MCF 10A (cell line): ENCODE measurements at regions not wholly inside any gene's neighbourhood (a gene's known extent, or its start where the extent isn't known, plus 50 kb on each side); places are given as distances from the start of the nearest gene placed in this dataset.
A peak's percentile ranks its signal among the peaks of the same experiment; 100 is the strongest.

ENCODE experiments used
- BruUV-seq: library from RNA; stranded (reverse); fragments of 400-500 nt; replicated peaks from 2 replicates; lab custom pipeline; 2021; lab: Mats Ljungman, UMichigan
- CTCF ChIA-PET: fragments of 300-600 bp; sonication (Branson Sonifier 250); formaldehyde crosslinking; extraction: SDS; loops from one replicate; lab custom pipeline; 2021; ENCODE audit warnings: antibody characterized with exemption, inconsistent platforms; lab: Yijun Ruan, JAX
- POLR2A ChIA-PET: fragments of 300-600, 350-650 bp; sonication (Branson Sonifier 250); formaldehyde crosslinking; extraction: SDS; loops from one replicate; lab custom pipeline; 2020; ENCODE audit warnings: antibody characterized with exemption, inconsistent platforms; lab: Yijun Ruan, JAX
- DNase-seq: peaks from one replicate; pipeline ENCODE4 v3.0.0-alpha.2; 2018; ENCODE audit not compliant: unreplicated experiment
- H3K27ac Mint-ChIP-seq: one replicate; pipeline ENCODE4 v1.8.0; 2022; ENCODE audit warnings: mild to moderate bottlenecking, low read depth, mixed read lengths; ENCODE audit not compliant: unreplicated experiment
- H3K27me3 Mint-ChIP-seq: one replicate; pipeline ENCODE4 v1.8.0; 2022; ENCODE audit warnings: mixed read lengths; ENCODE audit not compliant: insufficient read depth, unreplicated experiment
- H3K36me3 Mint-ChIP-seq: one replicate; pipeline ENCODE4 v1.8.0; 2022; ENCODE audit warnings: mild to moderate bottlenecking, moderate library complexity, mixed read lengths; ENCODE audit not compliant: insufficient read depth, unreplicated experiment
- H3K4me1 Mint-ChIP-seq: one replicate; pipeline ENCODE4 v1.8.0; 2022; ENCODE audit warnings: mixed read lengths; ENCODE audit not compliant: insufficient read depth, unreplicated experiment
- H3K4me3 Mint-ChIP-seq: one replicate; pipeline ENCODE4 v1.8.0; 2022; ENCODE audit warnings: mild to moderate bottlenecking, moderate library complexity, mixed read lengths; ENCODE audit not compliant: unreplicated experiment
- H3K9me3 Mint-ChIP-seq: one replicate; pipeline ENCODE4 v1.8.0; 2022; ENCODE audit warnings: mixed read lengths; ENCODE audit not compliant: unreplicated experiment
- CTCF ChIP-seq: fragments of 200-600 bp; IDR thresholded peaks from one replicate; pipeline ENCODE4 v1.8.0; 2022; ENCODE audit warnings: antibody characterized with exemption, mild to moderate bottlenecking; ENCODE audit not compliant: unreplicated experiment
- intact Hi-C: fragments of 100-400 bp; cut with micrococcal nuclease; formaldehyde crosslinking; loops from 2 replicates; pipeline ENCODE4 v1.14.1; 2022

- POLR2A ChIA-PET, result interaction anchor here (0.6 kb wide), 2 partner anchors 89 to 131 kb away, joined by 3 read pairs; no protein-coding TSS in a partner anchor
Observed at GRCh38 chr16:85521552-85522307, 91.4 kb upstream of the GSE1 start.

DNA sequence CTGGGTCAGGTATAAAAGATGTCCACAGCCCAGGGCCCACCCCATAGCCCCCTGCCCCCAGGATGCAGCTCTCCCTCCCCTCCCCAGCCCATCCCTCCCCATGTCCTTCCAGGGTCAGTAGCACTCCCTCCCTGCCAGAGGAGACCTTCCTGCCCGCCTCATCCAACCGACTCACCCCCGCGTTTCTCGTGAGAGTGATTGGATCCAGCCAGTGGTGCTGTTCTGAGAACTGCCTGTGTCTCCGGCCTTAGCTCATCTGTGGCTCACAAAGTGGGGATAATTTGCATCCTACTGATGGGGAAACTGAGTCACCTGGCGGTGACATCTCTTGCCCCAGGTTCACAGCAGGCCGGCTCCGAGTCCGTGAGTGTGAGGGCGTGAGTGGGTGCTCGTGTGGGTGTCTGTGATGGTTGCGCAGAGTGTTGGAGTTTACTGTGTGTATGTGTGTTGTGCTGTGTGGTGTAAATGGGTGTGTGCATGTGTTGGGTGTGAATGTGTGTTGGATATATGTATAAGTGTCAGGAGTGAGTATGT lies 90.7 kb upstream of the GSE1 start:
- Mint-ChIP-seq H3K4me1 (peaks cover 21% of the 10 kb centered on the region), H3K9me3 (peaks cover 9% of the 10 kb centered on the region), H3K36me3 (no peaks in the 10 kb centered on the region), H3K4me3 (no peak overlapping the region), H3K27me3 (no peaks in the 10 kb centered on the region), H3K27ac (peak overlapping the region; percentile 52)
- TF ChIP-seq CTCF, result no peak
- CTCF ChIA-PET, result interaction anchor here (0.5 kb wide), 1 partner anchor 408 kb away, joined by 3 read pairs; no protein-coding TSS in a partner anchor
- POLR2A ChIA-PET, result interaction anchor here (0.6 kb wide), 2 partner anchors 88 to 131 kb away, joined by 3 read pairs; no protein-coding TSS in a partner anchor
- intact Hi-C loops, result no loop called here
- no TSS peak for BruUV-seq
- DNase-seq, result no peak

More at GRCh38 chr16:85521552-85522307, 91.4 kb upstream of the GSE1 start:
- Mint-ChIP-seq H3K27me3 (no peaks in the 10 kb centered on the region), H3K36me3 (no peaks in the 10 kb centered on the region), H3K4me3 (no peak overlapping the region), H3K9me3 (peaks cover 9% of the 10 kb centered on the region), H3K27ac (no peak overlapping the region), H3K4me1 (peaks cover 21% of the 10 kb centered on the region)
- no peak for DNase-seq
- no peak for TF ChIP-seq CTCF
- intact Hi-C loops, result no loop called here
- CTCF ChIA-PET, result interaction anchor here (0.5 to 0.7 kb wide), 3 partner anchors 88 to 766 kb away, joined by 3 to 5 read pairs (median 3); no protein-coding TSS in a partner anchor
- no TSS peak for BruUV-seq

DNA sequence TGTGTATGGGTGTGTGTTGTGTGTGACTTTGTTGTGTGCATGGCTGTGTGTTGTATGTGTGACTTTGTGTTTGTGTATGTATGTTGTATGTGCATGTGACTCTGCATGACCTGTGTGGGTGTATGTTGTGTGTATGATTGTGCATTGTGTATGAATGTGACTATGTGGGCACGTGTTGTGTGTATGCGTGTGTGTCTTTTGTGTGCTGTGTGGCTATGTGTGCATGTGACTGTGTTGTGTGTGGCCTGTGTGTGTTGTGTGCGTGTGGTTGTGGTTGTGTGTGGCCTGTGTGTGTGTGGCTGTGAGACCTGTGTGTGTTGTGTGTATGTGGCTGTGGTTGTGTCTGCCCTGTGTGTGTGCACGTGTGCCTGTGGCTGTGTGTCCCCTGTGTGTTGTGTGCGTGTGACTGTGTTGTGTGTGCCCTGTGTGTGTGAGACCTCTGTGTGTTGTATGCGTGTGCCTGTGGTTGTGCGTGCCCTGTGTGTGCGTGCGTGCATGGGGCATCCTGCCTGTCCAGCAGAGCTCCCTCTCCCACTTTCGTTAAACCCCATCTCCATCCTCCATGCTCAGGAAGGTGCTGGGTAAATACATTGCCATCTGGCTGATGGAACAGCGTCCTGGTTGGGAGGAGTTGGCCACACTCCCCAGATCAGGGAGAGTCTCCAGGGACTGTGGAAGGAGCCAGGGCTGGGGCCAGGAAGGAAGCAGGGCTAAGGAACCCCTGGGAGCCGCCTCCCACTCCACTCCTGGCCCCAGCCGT lies 90.1 kb upstream of the GSE1 start:
- H3K27ac Mint-ChIP-seq, result peak overlapping the region; percentile 52
- ChIA-PET CTCF (interaction anchor here (1.2 kb wide), 1 partner anchor 27 kb away, joined by 5 read pairs; no protein-coding TSS in a partner anchor), POLR2A (interaction anchor here (0.6 to 1.4 kb wide), 3 partner anchors 8 to 31 kb away, joined by 3 to 8 read pairs (median 4); no protein-coding TSS in a partner anchor)
- H3K27me3 Mint-ChIP-seq, result no peaks in the 10 kb centered on the region
- H3K36me3 Mint-ChIP-seq, result no peaks in the 10 kb centered on the region
- no TSS peak for BruUV-seq
- H3K4me1 Mint-ChIP-seq, result peaks cover 21% of the 10 kb centered on the region
- intact Hi-C loops, result no loop called here
- peaks cover 9% of the 10 kb centered on the region for H3K9me3 Mint-ChIP-seq
- peak; percentile 44 for DNase-seq
- H3K4me3 Mint-ChIP-seq, result no peak overlapping the region
- no peak for TF ChIP-seq CTCF
